HEK293 (cell line): ENCODE measurements at regions not wholly inside any gene's neighbourhood (a gene's known extent, or its start where the extent isn't known, plus 50 kb on each side); places are given as distances from the start of the nearest gene placed in this dataset.
A peak's percentile ranks its signal among the peaks of the same experiment; 100 is the strongest.

ENCODE experiments used
- GFI1B ChIP-seq: fragments of 450-650 bp; formaldehyde crosslinking; IDR thresholded peaks from 2 replicates; pipeline ENCODE4 v1.5.1; 2016; ENCODE audit warnings: missing biosample characterization, missing genetic modification characterization
- KLF7 ChIP-seq: fragments of 450-650 bp; formaldehyde crosslinking; IDR thresholded peaks from 2 replicates; pipeline ENCODE4 v1.5.1; 2016; ENCODE audit warnings: missing biosample characterization, missing genetic modification characterization, borderline replicate concordance
- PRDM4 ChIP-seq: fragments of 450-650 bp; formaldehyde crosslinking; IDR thresholded peaks from 2 replicates; pipeline ENCODE4 v1.5.1; 2017; ENCODE audit warnings: missing biosample characterization, missing genetic modification characterization
- SETDB1 ChIP-seq: IDR thresholded peaks from one replicate; pipeline ENCODE4 v1.6.1; 2017; ENCODE audit warnings: mild to moderate bottlenecking, low read length, moderate library complexity, mixed read lengths; ENCODE audit not compliant: insufficient read length
- SP7 ChIP-seq: fragments of 450-650 bp; formaldehyde crosslinking; IDR thresholded peaks from 2 replicates; pipeline ENCODE4 v1.5.1; 2016; ENCODE audit warnings: missing biosample characterization, missing genetic modification characterization
- TSHZ1 ChIP-seq: fragments of 450-650 bp; formaldehyde crosslinking; IDR thresholded peaks from 2 replicates; pipeline ENCODE4 v1.5.1; 2016; ENCODE audit warnings: missing biosample characterization, missing genetic modification characterization, borderline replicate concordance
- ZBTB6 ChIP-seq: fragments of 450-650 bp; formaldehyde crosslinking; IDR thresholded peaks from 2 replicates; pipeline ENCODE4 v1.5.1; 2017; ENCODE audit warnings: missing biosample characterization, missing genetic modification characterization
- ZNF121 ChIP-seq: fragments of 450-650 bp; formaldehyde crosslinking; IDR thresholded peaks from 2 replicates; pipeline ENCODE4 v1.5.1; 2016; ENCODE audit warnings: missing biosample characterization, missing genetic modification characterization
- ZNF148 ChIP-seq: fragments of 450-650 bp; formaldehyde crosslinking; IDR thresholded peaks from 2 replicates; pipeline ENCODE4 v1.5.0; 2017; ENCODE audit warnings: missing biosample characterization, missing genetic modification characterization, borderline replicate concordance
- ZNF155 ChIP-seq: fragments of 450-650 bp; formaldehyde crosslinking; IDR thresholded peaks from 2 replicates; pipeline ENCODE4 v1.5.1; 2016; ENCODE audit warnings: missing biosample characterization, missing genetic modification characterization
- ZNF19 ChIP-seq: fragments of 450-650 bp; formaldehyde crosslinking; IDR thresholded peaks from 2 replicates; pipeline ENCODE4; 2016; ENCODE audit warnings: missing biosample characterization, missing genetic modification characterization, low read depth
- ZNF2 ChIP-seq: fragments of 450-650 bp; formaldehyde crosslinking; IDR thresholded peaks from 2 replicates; pipeline ENCODE4 v1.5.1; 2016; ENCODE audit warnings: missing biosample characterization, missing genetic modification characterization
- ZNF280C ChIP-seq: fragments of 450-650 bp; formaldehyde crosslinking; IDR thresholded peaks from 2 replicates; pipeline ENCODE4 v1.5.1; 2016; ENCODE audit warnings: missing biosample characterization, missing genetic modification characterization
- ZNF341 ChIP-seq: fragments of 450-650 bp; formaldehyde crosslinking; IDR thresholded peaks from 2 replicates; pipeline ENCODE4; 2016; ENCODE audit warnings: low read depth, missing biosample characterization, missing genetic modification characterization
- ZNF391 ChIP-seq: fragments of 450-650 bp; formaldehyde crosslinking; IDR thresholded peaks from 2 replicates; pipeline ENCODE4 v1.5.1; 2016; ENCODE audit warnings: low read depth, missing biosample characterization, missing genetic modification characterization, borderline replicate concordance
- ZNF423 ChIP-seq: fragments of 450-650 bp; formaldehyde crosslinking; IDR thresholded peaks from 2 replicates; pipeline ENCODE4 v1.5.1; 2016; ENCODE audit warnings: missing biosample characterization, missing genetic modification characterization
- ZNF488 ChIP-seq: fragments of 450-650 bp; formaldehyde crosslinking; IDR thresholded peaks from 2 replicates; pipeline ENCODE4 v1.5.1; 2016; ENCODE audit warnings: missing biosample characterization, missing genetic modification characterization
- ZNF510 ChIP-seq: fragments of 450-650 bp; formaldehyde crosslinking; IDR thresholded peaks from 2 replicates; pipeline ENCODE4 v1.5.1; 2018; ENCODE audit warnings: mild to moderate bottlenecking, missing genetic modification characterization, missing biosample characterization; ENCODE audit not compliant: insufficient replicate concordance
- ZNF530 ChIP-seq: fragments of 450-650 bp; formaldehyde crosslinking; IDR thresholded peaks from 2 replicates; pipeline ENCODE4 v1.5.1; 2016; ENCODE audit warnings: low read depth, missing biosample characterization, missing genetic modification characterization
- ZNF555 ChIP-seq: fragments of 450-650 bp; formaldehyde crosslinking; conservative IDR thresholded peaks from 2 replicates; pipeline ENCODE4 v1.5.1; 2017; ENCODE audit warnings: missing biosample characterization, mild to moderate bottlenecking, missing genetic modification characterization, inconsistent platforms
- ZNF561 ChIP-seq: fragments of 450-650 bp; IDR thresholded peaks from 2 replicates; pipeline ENCODE4 v1.5.1; 2018; ENCODE audit warnings: missing biosample characterization, missing genetic modification characterization, borderline replicate concordance
- ZNF704 ChIP-seq: fragments of 450-650 bp; formaldehyde crosslinking; IDR thresholded peaks from 2 replicates; pipeline ENCODE4 v1.5.1; 2016; ENCODE audit warnings: missing biosample characterization, missing genetic modification characterization
- ZNF76 ChIP-seq: fragments of 450-650 bp; formaldehyde crosslinking; IDR thresholded peaks from 2 replicates; pipeline ENCODE4; 2016; ENCODE audit warnings: low read depth, missing biosample characterization, missing genetic modification characterization, borderline replicate concordance
- ZNF830 ChIP-seq: fragments of 450-650 bp; IDR thresholded peaks from 2 replicates; pipeline ENCODE4 v1.5.0; 2018; ENCODE audit warnings: missing biosample characterization, missing genetic modification characterization, low read depth, mild to moderate bottlenecking, moderate library complexity

GRCh38 chr5:174335682-174336364 lies 290.3 kb downstream of the NSG2 start (continued):
- no peak for TF ChIP-seq ZNF148 (tag by site-specific recombination)
- no peak for TF ChIP-seq ZNF530 (tag by site-specific recombination)
- no peak for TF ChIP-seq ZNF19 (tag by site-specific recombination)
- TF ChIP-seq ZNF561, result 0 out of 2 replicates have a peak, but pooled peaks have one; percentile 45
- no peak for TF ChIP-seq ZNF830 (tag by site-specific recombination)
- TF ChIP-seq ZNF423 (tag by site-specific recombination), result no peak
- TF ChIP-seq KLF7 (tag by site-specific recombination), result no peak
- no peak for TF ChIP-seq ZNF704 (tag by site-specific recombination)
- TF ChIP-seq SP7 (tag by site-specific recombination), result peak; percentile 92
- no peak for TF ChIP-seq ZNF510 (tag by site-specific recombination)
- no peak for TF ChIP-seq SETDB1
- TF ChIP-seq ZNF2 (tag by site-specific recombination), result peak; percentile 23; the same call in 1 of the 2 replicates
- no peak for TF ChIP-seq ZNF488 (tag by site-specific recombination)
- TF ChIP-seq ZNF391 (tag by site-specific recombination), result no peak; the same call in 1 of the 2 replicates
- TF ChIP-seq ZNF121 (tag by site-specific recombination), result no peak
- TF ChIP-seq ZNF555 (tag by site-specific recombination), result no peak
- TF ChIP-seq PRDM4, result peak; percentile 42; the same call in 1 of the 2 replicates
- TF ChIP-seq ZNF76 (tag by site-specific recombination), result no peak
- peak; percentile 46; the same call in 1 of the 2 replicates for TF ChIP-seq ZBTB6 (tag by site-specific recombination)
- TF ChIP-seq ZNF280C (tag by site-specific recombination), result no peak
- peak; percentile 80; the same call in 1 of the 2 replicates for TF ChIP-seq TSHZ1 (tag by site-specific recombination)
- TF ChIP-seq GFI1B, result peak; percentile 32; the same call in 1 of the 2 replicates
- TF ChIP-seq ZNF155, result no peak
- TF ChIP-seq ZNF341 (tag by site-specific recombination), result 0 out of 2 replicates have a peak, but pooled peaks have one; percentile 47
